H1 (cell line): ENCODE measurements at regions not wholly inside any gene's neighbourhood (a gene's known extent, or its start where the extent isn't known, plus 50 kb on each side); places are given as distances from the start of the nearest gene placed in this dataset.

Experiments used
- CTCF ChIA-PET: fragments of 300-600 bp; sonication (Branson Sonifier 250); formaldehyde crosslinking; loops from one replicate; lab custom pipeline; 2021; ENCODE audit not compliant: partially characterized antibody; lab: Charles Lee
- POLR2A ChIA-PET: fragments of 300-600 bp; sonication (Branson Sonifier 250); formaldehyde crosslinking; loops from one replicate; lab custom pipeline; 2021; ENCODE audit warnings: inconsistent platforms; ENCODE audit not compliant: partially characterized antibody; lab: Charles Lee
- DNase-seq, 2 experiments: peaks; one replicate each; pipeline versions ENCODE4 v3.0.0 to v3.0.0-alpha.2; 2010 to 2022; ENCODE audit warnings: low spot score in 2 of 2, low read depth in 1 of 2, mixed read lengths in 1 of 2
- FAIRE-seq: peaks from 2 replicates; lab custom pipeline; 2011; peaks lifted over from hg19 to GRCh38; lab: Jason Lieb, UNC
- H2AFZ ChIP-seq: 2 replicates; pipeline ENCODE4 v1.8.1; 2012; ENCODE audit warnings: low read length, inconsistent platforms
- H2AK5ac ChIP-seq: 2 replicates; pipeline ENCODE4 v1.6.1; 2013; ENCODE audit warnings: low read depth, low read length
- H2BK120ac ChIP-seq: replicated peaks from 2 replicates; pipeline ENCODE3; 2013; ENCODE audit warnings: low read depth, low read length, inconsistent platforms
- H2BK12ac ChIP-seq: 2 replicates; pipeline ENCODE4 v1.6.1; 2013; ENCODE audit warnings: low read depth, low read length
- H2BK15ac ChIP-seq: 2 replicates; pipeline ENCODE4 v1.6.1; 2013; ENCODE audit warnings: low read length
- H2BK20ac ChIP-seq: 2 replicates; pipeline ENCODE4 v1.6.1; 2013; ENCODE audit warnings: low read length
- H2BK5ac ChIP-seq: 2 replicates; pipeline ENCODE4 v1.6.1; 2013; ENCODE audit warnings: low read depth, low read length
- H3K14ac ChIP-seq: 2 replicates; pipeline ENCODE4 v1.6.1; 2013; ENCODE audit warnings: inconsistent platforms; ENCODE audit not compliant: insufficient read length
- H3K18ac ChIP-seq: 2 replicates; pipeline ENCODE4 v1.6.1; 2013; ENCODE audit warnings: low read length; ENCODE audit errors: extremely low read depth
- H3K23ac ChIP-seq: 2 replicates; pipeline ENCODE4 v1.6.1; 2013; ENCODE audit warnings: inconsistent platforms; ENCODE audit not compliant: insufficient read length
- H3K23me2 ChIP-seq: 2 replicates; pipeline ENCODE4 v1.6.1; 2013; ENCODE audit warnings: low read depth, low read length
- H3K27ac ChIP-seq: 2 replicates; pipeline ENCODE4 v1.6.1; 2011; ENCODE audit warnings: low read depth, low read length, inconsistent platforms
- H3K27me3 ChIP-seq, 4 experiments: replicated peaks in 1 of 4; 1 replicate in 1 of 4; 2 replicates in 3 of 4; pipeline versions ENCODE4 v1.6.1 to v1.8.1; 2011 to 2013; ENCODE audit warnings: low read length in 3 of 4, mild to moderate bottlenecking in 3 of 4, inconsistent platforms in 2 of 4, mixed read lengths in 2 of 4, moderate library complexity in 1 of 4; ENCODE audit not compliant: control insufficient read depth in 3 of 4, insufficient read depth in 3 of 4; ENCODE audit errors: extremely low read depth in 1 of 4
- H3K36me3 ChIP-seq, 4 experiments: 2 replicates each; pipeline versions ENCODE4 v1.6.1 to v1.8.1; 2011 to 2013; ENCODE audit warnings: mild to moderate bottlenecking in 4 of 4, low read length in 3 of 4, moderate library complexity in 2 of 4, control low read depth in 1 of 4, inconsistent platforms in 1 of 4; ENCODE audit not compliant: insufficient read depth in 4 of 4, control insufficient read depth in 2 of 4
- H3K4ac ChIP-seq: replicated peaks from 2 replicates; pipeline ENCODE3; 2013; ENCODE audit warnings: low read length, low read depth, mixed read lengths, inconsistent platforms; ENCODE audit not compliant: insufficient read length
- H3K4me1 ChIP-seq, 4 experiments: replicated peaks in 1 of 4; 1 replicate in 1 of 4; 2 replicates in 3 of 4; pipeline versions ENCODE4 v1.6.1 to v1.8.1; 2011 to 2013; ENCODE audit warnings: low read length in 3 of 4, inconsistent platforms in 2 of 4, mixed read lengths in 1 of 4; ENCODE audit not compliant: insufficient read depth in 4 of 4, control insufficient read depth in 3 of 4
- H3K4me2 ChIP-seq, 2 experiments: 2 replicates each; pipeline versions ENCODE4 v1.6.1 to v1.8.1; 2011 to 2013; ENCODE audit warnings: low read depth in 2 of 2, low read length in 2 of 2, control low read depth in 1 of 2, inconsistent platforms in 1 of 2, mild to moderate bottlenecking in 1 of 2; ENCODE audit not compliant: insufficient read depth in 1 of 2
- H3K4me3 ChIP-seq, 4 experiments: fragments of 200-600, 300-600 bp in 1 of 4; sonication (generic), shearing (Covaris generic), sonication (Bioruptor Twin) in 1 of 4; 2 replicates each; pipeline versions ENCODE4 v1.5.1 to v1.8.1; 2011 to 2016; ENCODE audit warnings: low read length in 4 of 4, low read depth in 3 of 4, control low read depth in 2 of 4, inconsistent platforms in 2 of 4, mild to moderate bottlenecking in 2 of 4, mixed read lengths in 1 of 4, moderate library complexity in 1 of 4; ENCODE audit not compliant: insufficient read depth in 2 of 4; ENCODE audit errors: extremely low read depth in 1 of 4
- H3K56ac ChIP-seq: replicated peaks from 2 replicates; pipeline ENCODE3; 2013; ENCODE audit warnings: low read depth, mild to moderate bottlenecking, mixed read lengths, low read length, inconsistent platforms; ENCODE audit not compliant: insufficient read length
- H3K79me1 ChIP-seq: 2 replicates; pipeline ENCODE4 v1.6.1; 2013; ENCODE audit warnings: low read depth, low read length, control low read depth
- H3K79me2 ChIP-seq, 2 experiments: 2 replicates each; pipeline versions ENCODE4 v1.6.1 to v1.8.1; 2012 to 2013; ENCODE audit warnings: low read length in 2 of 2, mild to moderate bottlenecking in 2 of 2, inconsistent platforms in 1 of 2; ENCODE audit not compliant: insufficient read depth in 2 of 2, control insufficient read depth in 1 of 2
- H3K9ac ChIP-seq, 4 experiments: replicated peaks in 1 of 4; 1 replicate in 1 of 4; 2 replicates in 3 of 4; pipeline versions ENCODE4 v1.6.1 to v1.8.1; 2011 to 2013; ENCODE audit warnings: low read depth in 3 of 4, low read length in 3 of 4, control low read depth in 2 of 4, mild to moderate bottlenecking in 2 of 4, moderate library complexity in 2 of 4, inconsistent platforms in 1 of 4; ENCODE audit errors: extremely low read depth in 1 of 4
- H3K9me3 ChIP-seq, 2 experiments: 2 replicates each; pipeline versions ENCODE4 v1.6.1 to v1.8.1; 2012 to 2013; ENCODE audit warnings: mild to moderate bottlenecking in 2 of 2, moderate library complexity in 2 of 2, control low read depth in 1 of 2, inconsistent platforms in 1 of 2, low read depth in 1 of 2, low read length in 1 of 2, mixed read lengths in 1 of 2; ENCODE audit not compliant: insufficient read depth in 2 of 2
- H4K20me1 ChIP-seq, 2 experiments: replicated peaks in 1 of 2; 2 replicates each; pipeline versions ENCODE3 to v1.8.1; 2011 to 2013; ENCODE audit warnings: inconsistent platforms in 2 of 2, low read length in 2 of 2, mild to moderate bottlenecking in 1 of 2; ENCODE audit not compliant: insufficient read depth in 2 of 2, control insufficient read depth in 1 of 2
- H4K5ac ChIP-seq: 2 replicates; pipeline ENCODE4 v1.6.1; 2013; ENCODE audit warnings: low read length, low read depth, mixed read lengths, inconsistent platforms; ENCODE audit not compliant: insufficient read length
- H4K8ac ChIP-seq: 2 replicates; pipeline ENCODE4 v1.8.0; 2013; ENCODE audit warnings: mild to moderate bottlenecking, moderate library complexity, low read length, inconsistent platforms; ENCODE audit not compliant: insufficient read depth; ENCODE audit errors: extremely low read depth
- H4K91ac ChIP-seq: replicated peaks from 2 replicates; pipeline ENCODE3; 2013; ENCODE audit warnings: low read length, mixed read lengths, inconsistent platforms; ENCODE audit not compliant: insufficient read length
- CBX5 ChIP-seq: fragments of 300-800, 300-1000 bp; sonication (generic); IDR thresholded peaks from 2 replicates; pipeline ENCODE4 v1.7.1; 2016; ENCODE audit warnings: antibody characterized with exemption, low read length, low read depth
- CREB1 ChIP-seq: IDR thresholded peaks from 2 replicates; pipeline ENCODE4 v1.6.1; 2012; ENCODE audit warnings: inconsistent platforms
- EGR1 ChIP-seq: IDR thresholded peaks from 2 replicates; pipeline ENCODE4 v1.6.1; 2011; ENCODE audit warnings: low read depth, low read length, borderline replicate concordance
- EP300 ChIP-seq, 2 experiments: IDR thresholded peaks; 1 replicate in 1 of 2; 2 replicates in 1 of 2; pipeline ENCODE4 v1.6.1; 2011 to 2012; ENCODE audit warnings: low read depth in 2 of 2, low read length in 2 of 2, mild to moderate bottlenecking in 2 of 2, borderline replicate concordance in 1 of 2, inconsistent platforms in 1 of 2, moderate library complexity in 1 of 2
- FOSL1 ChIP-seq: IDR thresholded peaks from 2 replicates; pipeline ENCODE4 v1.6.1; 2011; ENCODE audit warnings: mild to moderate bottlenecking, low read depth, low read length, moderate library complexity; ENCODE audit not compliant: insufficient read depth
- GTF2F1 ChIP-seq: IDR thresholded peaks from 2 replicates; pipeline ENCODE4 v1.6.1; 2012; ENCODE audit warnings: low read depth, low read length, improper control_type of control experiment, borderline replicate concordance
- JUN ChIP-seq: IDR thresholded peaks from 2 replicates; pipeline ENCODE4 v1.6.1; 2011; ENCODE audit warnings: low read depth, mild to moderate bottlenecking, improper control_type of control experiment, low read length
- JUND ChIP-seq: IDR thresholded peaks from 2 replicates; pipeline ENCODE4 v1.6.1; 2011; ENCODE audit warnings: mild to moderate bottlenecking, improper control_type of control experiment, low read length
- KDM4A ChIP-seq: IDR thresholded peaks from one replicate; pipeline ENCODE4 v1.7.1; 2012; ENCODE audit warnings: low read depth, mild to moderate bottlenecking, moderate library complexity, low read length, inconsistent platforms; ENCODE audit not compliant: severe bottlenecking
- POLR2AphosphoS5 ChIP-seq: IDR thresholded peaks from 2 replicates; pipeline ENCODE4 v1.6.1; 2011; ENCODE audit warnings: low read depth, low read length
- RBBP5 ChIP-seq: IDR thresholded peaks from 2 replicates; pipeline ENCODE4 v1.7.1; 2012; ENCODE audit warnings: low read depth, mild to moderate bottlenecking, inconsistent platforms, low read length, moderate library complexity, borderline replicate concordance
- RNF2 ChIP-seq: fragments of 200-900, 300-1000 bp; sonication (generic); IDR thresholded peaks from 2 replicates; pipeline ENCODE4 v1.7.1; 2016; ENCODE audit warnings: borderline replicate concordance, low read depth, mild to moderate bottlenecking, antibody characterized with exemption, low read length; ENCODE audit not compliant: poor library complexity, severe bottlenecking; ENCODE audit errors: missing control alignments
- RXRA ChIP-seq: IDR thresholded peaks from 2 replicates; pipeline ENCODE4 v1.6.1; 2011; ENCODE audit warnings: low read depth, mild to moderate bottlenecking, low read length, moderate library complexity; ENCODE audit not compliant: insufficient read depth
- SIRT6 ChIP-seq: IDR thresholded peaks from one replicate; pipeline ENCODE4 v1.7.1; 2012; ENCODE audit warnings: low read length, inconsistent platforms
- WGBS, 2 experiments: shearing (Covaris generic) in 1 of 2; methylation state at CpG; one replicate each; pipeline versions ENCODE4 v1.1.6 to v1.1.7; 2013 to 2015; ENCODE audit warnings: low lambda C conversion rate in 2 of 2, mixed read lengths in 2 of 2, inconsistent platforms in 1 of 2, low coverage in 1 of 2, missing lambda C conversion rate in 1 of 2; ENCODE audit not compliant: insufficient replicate concordance in 2 of 2, insufficient coverage in 1 of 2, insufficient read length in 1 of 2; ENCODE audit errors: extremely low coverage in 1 of 2, missing lambda C conversion rate in 1 of 2; 5-methylcytosine and 5-hydroxymethylcytosine counted together

- no peak overlapping the region for H3K56ac ChIP-seq
- H3K79me1 ChIP-seq = no peaks in the 10 kb centered on the region
- H4K8ac ChIP-seq = no peak overlapping the region
- no peak overlapping the region for H3K4me3 ChIP-seq
- peak overlapping the region; percentile 77; the same call in 1 of the 2 replicates for H2AFZ ChIP-seq
- peaks cover 20 to 27% of the 10 kb centered on the region in 2 experiments for H3K9me3 ChIP-seq
- peaks cover 0 to 8% (median 0%) of the 10 kb centered on the region in 4 experiments; a peak in 2 of 8 replicates for H3K36me3 ChIP-seq
- FAIRE-seq = no peak
- no peak overlapping the region for H3K9ac ChIP-seq
- H4K20me1 ChIP-seq = no peaks in the 10 kb centered on the region
- no peak overlapping the region for H3K4me2 ChIP-seq
- CTCF ChIA-PET = interaction anchor here (1.0 to 2.0 kb wide), 3 partner anchors 14 to 192 kb away, joined by 3 to 4 read pairs (median 3); partner anchors contain the start of gene GHR
- H3K4ac ChIP-seq = no peak overlapping the region
- no peaks in the 10 kb centered on the region for H3K23me2 ChIP-seq
- no peak overlapping the region for H3K23ac ChIP-seq
- 83% methylated on average over 1 of the region's 1 CpG; no CpG with 5 or more reads in 1 of the 2 experiments for WGBS, 2 experiments
- no peak overlapping the region; the same call in 1 of the 2 replicates for H2BK12ac ChIP-seq
- no peak overlapping the region for H3K14ac ChIP-seq
- no peak overlapping the region for H2BK20ac ChIP-seq
- POLR2A ChIA-PET = interaction anchor here (0.7 kb wide), 1 partner anchor 43 kb away, joined by 4 read pairs; no protein-coding TSS in a partner anchor
- H3K79me2 ChIP-seq = no peaks in the 10 kb centered on the region
- no peak overlapping the region for H2BK15ac ChIP-seq
- no peak for DNase-seq
- H2BK5ac ChIP-seq = peak overlapping the region; percentile 5; the same call in 1 of the 2 replicates
- no peak overlapping the region for H2AK5ac ChIP-seq
- H3K27me3 ChIP-seq = no peaks in the 10 kb centered on the region
- no peak overlapping the region for H4K5ac ChIP-seq
- H3K18ac ChIP-seq = no peak overlapping the region
- no peaks in the 10 kb centered on the region; a peak in 1 of 7 replicates for H3K4me1 ChIP-seq
- no peak overlapping the region for H3K27ac ChIP-seq
- H2BK120ac ChIP-seq = no peak overlapping the region
- no peak overlapping the region for H4K91ac ChIP-seq
- no peak for TF ChIP-seq JUN
- no peak for TF ChIP-seq EGR1
- no peak for TF ChIP-seq RBBP5
- no peak for TF ChIP-seq RNF2
- TF ChIP-seq CBX5 = no peak
- TF ChIP-seq KDM4A = no peak
- no peak for TF ChIP-seq SIRT6
- TF ChIP-seq JUND = no peak
- TF ChIP-seq GTF2F1 = no peak
- no peak for TF ChIP-seq CREB1
- no peak for TF ChIP-seq RXRA
- TF ChIP-seq EP300 (IDR thresholded peaks at IDR 0.05; ENCODE audit: borderline replicate concordance in 1 of 2, low read depth in 2 of 2, low read length in 2 of 2) = no peak
- no peak for TF ChIP-seq POLR2AphosphoS5
- no peak for TF ChIP-seq FOSL1
Observed at GRCh38 chr5:42321785-42322184, 101.5 kb upstream of the GHR start.
